Gastroesophageal sphincter (tissue), 4 donors: ENCODE measurements at regions not wholly inside any gene's neighbourhood (a gene's known extent, or its start where the extent isn't known, plus 50 kb on each side); places are given as distances from the start of the nearest gene placed in this dataset.

Experiments used
- ATAC-seq: fragments of 150-250 bp; one replicate; pipeline ENCODE4 v1.9.1; 2016; ENCODE audit warnings: mild to moderate bottlenecking, moderate library complexity
- H3K27ac ChIP-seq, 4 donors: fragments of 200-600 bp; sonication (generic) in 3 of 4; 1 replicate in 3 of 4; 2 replicates in 1 of 4; pipeline ENCODE4 v1.5.1; 2016 to 2019
- H3K27me3 ChIP-seq: fragments of 200-600 bp; sonication (generic); one replicate; pipeline ENCODE4 v1.5.1; 2019
- H3K36me3 ChIP-seq, 2 donors: fragments of 200-600 bp; sonication (generic); one replicate each; pipeline ENCODE4 v1.5.1; 2019; ENCODE audit warnings: control low read depth in 1 of 2
- H3K4me1 ChIP-seq, 3 donors: fragments of 200-600 bp; sonication (generic); 1 replicate in 2 of 3; 2 replicates in 1 of 3; pipeline ENCODE4 v1.5.1; 2016 to 2019; ENCODE audit warnings: control low read depth in 2 of 3
- H3K4me3 ChIP-seq, 2 donors: fragments of 200-600 bp; sonication (generic); one replicate each; pipeline ENCODE4 v1.5.1; 2019; ENCODE audit warnings: mild to moderate bottlenecking in 1 of 2, moderate library complexity in 1 of 2
- H3K9me3 ChIP-seq, 3 donors: fragments of 200-600 bp; sonication (generic); one replicate each; pipeline ENCODE4 v1.5.1; 2017 to 2019; ENCODE audit warnings: control low read depth in 2 of 3
- CTCF ChIP-seq, 4 experiments: fragments of 200-600 bp in 2 of 4; fragments of 450-650 bp in 2 of 4; sonication (generic) in 1 of 4; IDR thresholded peaks; one replicate each; pipeline ENCODE4 v1.5.1; 2017 to 2019; ENCODE audit warnings: antibody characterized with exemption in 4 of 4, mild to moderate bottlenecking in 2 of 4, moderate library complexity in 2 of 4
- EP300 ChIP-seq: sonication (generic); formaldehyde crosslinking; IDR thresholded peaks from one replicate; pipeline ENCODE4 v1.6.1; 2017; ENCODE audit warnings: antibody characterized with exemption, mild to moderate bottlenecking
- POLR2A ChIP-seq, 2 donors: fragments of 450-650 bp; IDR thresholded peaks; one replicate each; pipeline ENCODE4 v1.6.1; 2017; ENCODE audit warnings: antibody characterized with exemption in 2 of 2, mild to moderate bottlenecking in 2 of 2, moderate library complexity in 1 of 2
- POLR2AphosphoS5 ChIP-seq: sonication (generic); formaldehyde crosslinking; IDR thresholded peaks from one replicate; pipeline ENCODE4 v1.6.1; 2017; ENCODE audit warnings: antibody characterized with exemption
- WGBS, 2 donors: methylation state at CpG; one replicate each; pipeline ENCODE4 v1.1.5; 2018; ENCODE audit warnings: low coverage in 1 of 2; 5-methylcytosine and 5-hydroxymethylcytosine counted together

- no peaks in the 10 kb centered on the region for H3K9me3 ChIP-seq
- TF ChIP-seq POLR2A (IDR thresholded peaks at IDR 0.05) (no peak), EP300 (no peak), POLR2AphosphoS5 (no peak), CTCF (IDR thresholded peaks at IDR 0.05) (no peak)
- peaks cover 0 to 13% of the 10 kb centered on the region in 2 donors for H3K36me3 ChIP-seq
- peaks cover 0 to 50% (median 6%) of the 10 kb centered on the region in 3 donors for H3K4me1 ChIP-seq
- peak overlapping the region; percentile 77 to 98 for H3K4me3 ChIP-seq
- no peaks in the 10 kb centered on the region for H3K27me3 ChIP-seq
- ATAC-seq, result peak; percentile 16
- 0 to 5% methylated on average over 3 to 6 of the region's 7 CpGs for WGBS, 2 donors
- peak overlapping the region in 3 of 4 donors; percentile 78 to 85 (median 80) for H3K27ac ChIP-seq
These were observed 136.0 kb upstream of the CCDC54 start for GRCh38 chr3:107241217-107241616.

- H3K27ac ChIP-seq, result no peak overlapping the region
- H3K4me1 ChIP-seq, result peaks cover 0 to 43% (median 3%) of the 10 kb centered on the region in 3 donors
- WGBS, 2 donors, result 80% methylated on average over 7 to 8 of the region's 8 CpGs
- H3K4me3 ChIP-seq, result no peak overlapping the region
- ATAC-seq, result no peak
- no peaks in the 10 kb centered on the region for H3K27me3 ChIP-seq
- no peaks in the 10 kb centered on the region for H3K9me3 ChIP-seq
- H3K36me3 ChIP-seq, result peaks cover 0 to 27% of the 10 kb centered on the region in 2 donors
- TF ChIP-seq POLR2AphosphoS5 (no peak), EP300 (no peak), POLR2A (IDR thresholded peaks at IDR 0.05) (no peak), CTCF (IDR thresholded peaks at IDR 0.05) (no peak)
These were observed 134.7 kb upstream of the CCDC54 start for GRCh38 chr3:107242579-107242978.

- WGBS, 2 donors, result 93 to 100% methylated on average over 2 of the region's 2 CpGs
- Histone ChIP-seq H3K27me3 (no peaks in the 10 kb centered on the region), H3K27ac (no peak overlapping the region), H3K4me1 (peaks cover 0 to 24% (median 3%) of the 10 kb centered on the region in 3 donors), H3K36me3 (peaks cover 0 to 58% of the 10 kb centered on the region in 2 donors), H3K9me3 (no peaks in the 10 kb centered on the region), H3K4me3 (no peak overlapping the region)
- no peak for ATAC-seq
- no peak for TF ChIP-seq POLR2AphosphoS5
- TF ChIP-seq POLR2A (IDR thresholded peaks at IDR 0.05), result no peak
- TF ChIP-seq CTCF (IDR thresholded peaks at IDR 0.05), result no peak
- TF ChIP-seq EP300, result no peak
These were observed 130.1 kb upstream of the CCDC54 start for GRCh38 chr3:107247116-107247515.

GRCh38 chr3:107249132-107249531, 128.1 kb upstream of the CCDC54 start:
- H3K4me3 ChIP-seq, result no peak overlapping the region
- WGBS, 2 donors, result 90 to 100% methylated on average over 2 of the region's 2 CpGs
- H3K36me3 ChIP-seq, result peaks cover 0 to 58% of the 10 kb centered on the region in 2 donors
- no peak for ATAC-seq
- no peaks in the 10 kb centered on the region for H3K9me3 ChIP-seq
- no peak for TF ChIP-seq EP300
- TF ChIP-seq CTCF (IDR thresholded peaks at IDR 0.05), result no peak
- TF ChIP-seq POLR2A (IDR thresholded peaks at IDR 0.05), result no peak
- TF ChIP-seq POLR2AphosphoS5, result no peak
- no peak overlapping the region for H3K27ac ChIP-seq
- no peaks in the 10 kb centered on the region for H3K27me3 ChIP-seq
- peaks cover 0 to 7% (median 0%) of the 10 kb centered on the region in 3 donors for H3K4me1 ChIP-seq

GRCh38 chr3:107250221-107250620, 127.0 kb upstream of the CCDC54 start:
- Histone ChIP-seq H3K36me3 (peaks cover 0 to 55% of the 10 kb centered on the region in 2 donors), H3K27me3 (no peaks in the 10 kb centered on the region), H3K27ac (no peak overlapping the region), H3K4me1 (no peaks in the 10 kb centered on the region), H3K9me3 (no peaks in the 10 kb centered on the region), H3K4me3 (no peak overlapping the region)
- ATAC-seq, result no peak
- 75 to 83% methylated on average over 3 to 4 of the region's 4 CpGs for WGBS, 2 donors
- TF ChIP-seq CTCF (IDR thresholded peaks at IDR 0.05), result no peak
- TF ChIP-seq EP300, result no peak
- TF ChIP-seq POLR2A (IDR thresholded peaks at IDR 0.05), result no peak
- TF ChIP-seq POLR2AphosphoS5, result no peak
